Neural cell (in vitro differentiated cells): ENCODE measurements at regions not wholly inside any gene's neighbourhood (a gene's known extent, or its start where the extent isn't known, plus 50 kb on each side); places are given as distances from the start of the nearest gene placed in this dataset.

Experiments
- H2AFZ ChIP-seq: fragments of 200-600, 300-800 bp; sonication (generic), shearing (Covaris generic); 2 replicates; pipeline ENCODE4 v1.6.0; 2014; ENCODE audit warnings: low read depth, mild to moderate bottlenecking, antibody characterized with exemption, low read length, moderate library complexity
- H3F3A ChIP-seq: fragments of 200-600 bp; shearing (Covaris generic); 2 replicates; pipeline ENCODE4 v1.6.1; 2016; ENCODE audit warnings: mild to moderate bottlenecking, moderate library complexity, mixed read lengths, antibody characterized with exemption, low read length; ENCODE audit not compliant: insufficient read depth, poor library complexity, severe bottlenecking
- H3K27ac ChIP-seq: fragments of 200-600, 300-800 bp; sonication (generic), shearing (Covaris generic); 2 replicates; pipeline ENCODE4 v1.5.1; 2014; ENCODE audit warnings: mild to moderate bottlenecking, low read length, moderate library complexity
- H3K27me3 ChIP-seq: fragments of 300-800, 200-600 bp; sonication (generic), shearing (Covaris generic); 2 replicates; pipeline ENCODE4 v1.6.0; 2014; ENCODE audit warnings: mild to moderate bottlenecking, low read depth, low read length, moderate library complexity; ENCODE audit not compliant: insufficient read depth
- H3K36me3 ChIP-seq: fragments of 300-800, 200-600 bp; sonication (generic), shearing (Covaris generic); 2 replicates; pipeline ENCODE4 v1.5.1; 2014; ENCODE audit warnings: mild to moderate bottlenecking, antibody characterized with exemption, low read length, moderate library complexity; ENCODE audit not compliant: insufficient read depth
- H3K4me2 ChIP-seq: fragments of 300-800, 200-600 bp; sonication (generic), shearing (Covaris generic); 2 replicates; pipeline ENCODE4 v1.6.0; 2014; ENCODE audit warnings: mild to moderate bottlenecking, low read length
- H3K4me3 ChIP-seq: fragments of 300-800, 200-600 bp; sonication (generic), shearing (Covaris generic); 2 replicates; pipeline ENCODE4 v1.5.1; 2014; ENCODE audit warnings: mild to moderate bottlenecking, low read length, moderate library complexity
- H3K79me2 ChIP-seq: fragments of 200-600 bp; shearing (Covaris generic); replicated peaks from 2 replicates; pipeline ENCODE4 v1.6.0; 2014; ENCODE audit warnings: mild to moderate bottlenecking, low read length, moderate library complexity; ENCODE audit not compliant: insufficient read depth
- H3K9ac ChIP-seq: fragments of 300-800, 200-600 bp; sonication (generic), shearing (Covaris generic); 2 replicates; pipeline ENCODE4 v1.6.1; 2016; ENCODE audit warnings: mild to moderate bottlenecking, low read length, mixed read lengths
- H3K9me2 ChIP-seq: fragments of 200-600 bp; shearing (Covaris generic); 2 replicates; pipeline ENCODE4 v1.6.1; 2016; ENCODE audit warnings: mild to moderate bottlenecking, low read length, mixed read lengths; ENCODE audit not compliant: insufficient read depth
- H3K9me3 ChIP-seq: fragments of 200-600, 300-800 bp; sonication (generic), shearing (Covaris generic); 2 replicates; pipeline ENCODE4 v1.6.1; 2016; ENCODE audit warnings: mild to moderate bottlenecking, mixed run types, low read length, moderate library complexity, mixed read lengths
- H4K20me1 ChIP-seq: fragments of 200-600 bp; shearing (Covaris generic); 2 replicates; pipeline ENCODE4 v1.6.1; 2016; ENCODE audit warnings: mild to moderate bottlenecking, mixed run types; ENCODE audit not compliant: insufficient read depth
- EP300 ChIP-seq: fragments of 450-650 bp; conservative IDR thresholded peaks from 2 replicates; pipeline ENCODE4 v1.6.1; 2014; ENCODE audit warnings: antibody characterized with exemption, mild to moderate bottlenecking, moderate library complexity; ENCODE audit not compliant: poor library complexity, severe bottlenecking
- EZH2 ChIP-seq: fragments of 200-600, 300-800 bp; shearing (Covaris generic), sonication (generic); IDR thresholded peaks from 2 replicates; pipeline ENCODE4 v1.6.1; 2014; ENCODE audit warnings: antibody characterized with exemption, low read length, borderline replicate concordance, mild to moderate bottlenecking; ENCODE audit not compliant: insufficient read depth, poor library complexity, severe bottlenecking
- MXI1 ChIP-seq: fragments of 450-650 bp; conservative IDR thresholded peaks from 2 replicates; pipeline ENCODE4 v1.6.1; 2014; ENCODE audit warnings: antibody characterized with exemption, mild to moderate bottlenecking; ENCODE audit not compliant: poor library complexity, severe bottlenecking
- POLR2AphosphoS5 ChIP-seq: IDR thresholded peaks from 2 replicates; pipeline ENCODE4 v1.6.1; 2012
- RAD21 ChIP-seq: fragments of 450-650 bp; conservative IDR thresholded peaks from 2 replicates; pipeline ENCODE4 v1.6.1; 2014; ENCODE audit warnings: antibody characterized with exemption, mild to moderate bottlenecking, moderate library complexity
- SMC3 ChIP-seq: fragments of 450-650 bp; conservative IDR thresholded peaks from 2 replicates; pipeline ENCODE4 v1.6.1; 2014; ENCODE audit warnings: antibody characterized with exemption, mild to moderate bottlenecking, moderate library complexity; ENCODE audit not compliant: poor library complexity
- TAF1 ChIP-seq: IDR thresholded peaks from 2 replicates; pipeline ENCODE4 v1.6.1; 2012; ENCODE audit warnings: low read depth
- TF ChIP-seq, protein P1 (sequence below): fragments of 450-650 bp; IDR thresholded peaks from 2 replicates; pipeline ENCODE4 v1.5.1; 2014; ENCODE audit warnings: antibody characterized with exemption, mild to moderate bottlenecking, moderate library complexity; ENCODE audit not compliant: poor library complexity, severe bottlenecking
- TF ChIP-seq, protein P2 (sequence below): IDR thresholded peaks from 2 replicates; pipeline ENCODE4 v1.6.1; 2012; ENCODE audit warnings: borderline replicate concordance

DNA sequence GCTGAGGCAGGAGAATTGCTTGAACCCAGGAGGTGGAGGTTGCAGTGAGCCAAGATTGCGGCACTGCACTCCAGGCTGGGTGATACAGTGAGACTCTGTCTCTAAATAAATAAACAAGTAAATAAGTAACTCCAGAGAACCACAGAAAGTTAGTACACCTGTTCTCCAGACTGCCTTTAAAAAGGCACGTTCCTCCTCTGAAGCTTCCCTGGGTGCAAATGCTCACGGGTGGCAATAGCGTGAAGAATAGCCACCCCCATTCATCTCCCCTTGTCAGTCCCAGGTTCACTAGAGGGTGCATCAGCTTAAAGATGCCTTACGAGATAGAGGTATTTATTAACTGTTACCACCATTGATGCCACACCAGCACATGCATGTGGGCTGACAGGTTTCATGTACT, 64.3 kb upstream of the RTN4 start:
- H3K4me3 ChIP-seq, result no peak overlapping the region
- no peaks in the 10 kb centered on the region for H3K9me2 ChIP-seq
- no peaks in the 10 kb centered on the region for H3F3A ChIP-seq
- H2AFZ ChIP-seq, result no peak overlapping the region
- no peaks in the 10 kb centered on the region for H3K36me3 ChIP-seq
- H4K20me1 ChIP-seq, result no peaks in the 10 kb centered on the region
- TF ChIP-seq RAD21 (no peak), SMC3 (no peak), TAF1 (no peak), MXI1 (no peak), POLR2AphosphoS5 (no peak), EZH2 (no peak), EP300 (no peak)
- TF ChIP-seq, protein P1, sequence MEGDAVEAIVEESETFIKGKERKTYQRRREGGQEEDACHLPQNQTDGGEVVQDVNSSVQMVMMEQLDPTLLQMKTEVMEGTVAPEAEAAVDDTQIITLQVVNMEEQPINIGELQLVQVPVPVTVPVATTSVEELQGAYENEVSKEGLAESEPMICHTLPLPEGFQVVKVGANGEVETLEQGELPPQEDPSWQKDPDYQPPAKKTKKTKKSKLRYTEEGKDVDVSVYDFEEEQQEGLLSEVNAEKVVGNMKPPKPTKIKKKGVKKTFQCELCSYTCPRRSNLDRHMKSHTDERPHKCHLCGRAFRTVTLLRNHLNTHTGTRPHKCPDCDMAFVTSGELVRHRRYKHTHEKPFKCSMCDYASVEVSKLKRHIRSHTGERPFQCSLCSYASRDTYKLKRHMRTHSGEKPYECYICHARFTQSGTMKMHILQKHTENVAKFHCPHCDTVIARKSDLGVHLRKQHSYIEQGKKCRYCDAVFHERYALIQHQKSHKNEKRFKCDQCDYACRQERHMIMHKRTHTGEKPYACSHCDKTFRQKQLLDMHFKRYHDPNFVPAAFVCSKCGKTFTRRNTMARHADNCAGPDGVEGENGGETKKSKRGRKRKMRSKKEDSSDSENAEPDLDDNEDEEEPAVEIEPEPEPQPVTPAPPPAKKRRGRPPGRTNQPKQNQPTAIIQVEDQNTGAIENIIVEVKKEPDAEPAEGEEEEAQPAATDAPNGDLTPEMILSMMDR, result no peak
- no peaks in the 10 kb centered on the region for H3K9me3 ChIP-seq
- no peak overlapping the region for H3K4me2 ChIP-seq
- no peak overlapping the region for H3K9ac ChIP-seq
- no peaks in the 10 kb centered on the region for H3K27me3 ChIP-seq
- no peaks in the 10 kb centered on the region for H3K79me2 ChIP-seq
- no peak overlapping the region for H3K27ac ChIP-seq

- Histone ChIP-seq H3K9me2 (no peaks in the 10 kb centered on the region), H3K36me3 (no peaks in the 10 kb centered on the region), H3F3A (no peaks in the 10 kb centered on the region), H3K79me2 (no peaks in the 10 kb centered on the region), H2AFZ (no peak overlapping the region), H3K4me3 (no peak overlapping the region), H3K27ac (no peak overlapping the region), H3K9ac (no peak overlapping the region), H4K20me1 (no peaks in the 10 kb centered on the region), H3K9me3 (no peaks in the 10 kb centered on the region), H3K4me2 (no peak overlapping the region), H3K27me3 (no peaks in the 10 kb centered on the region)
- TF ChIP-seq EP300 (no peak), TAF1 (no peak)
- TF ChIP-seq, protein P2, sequence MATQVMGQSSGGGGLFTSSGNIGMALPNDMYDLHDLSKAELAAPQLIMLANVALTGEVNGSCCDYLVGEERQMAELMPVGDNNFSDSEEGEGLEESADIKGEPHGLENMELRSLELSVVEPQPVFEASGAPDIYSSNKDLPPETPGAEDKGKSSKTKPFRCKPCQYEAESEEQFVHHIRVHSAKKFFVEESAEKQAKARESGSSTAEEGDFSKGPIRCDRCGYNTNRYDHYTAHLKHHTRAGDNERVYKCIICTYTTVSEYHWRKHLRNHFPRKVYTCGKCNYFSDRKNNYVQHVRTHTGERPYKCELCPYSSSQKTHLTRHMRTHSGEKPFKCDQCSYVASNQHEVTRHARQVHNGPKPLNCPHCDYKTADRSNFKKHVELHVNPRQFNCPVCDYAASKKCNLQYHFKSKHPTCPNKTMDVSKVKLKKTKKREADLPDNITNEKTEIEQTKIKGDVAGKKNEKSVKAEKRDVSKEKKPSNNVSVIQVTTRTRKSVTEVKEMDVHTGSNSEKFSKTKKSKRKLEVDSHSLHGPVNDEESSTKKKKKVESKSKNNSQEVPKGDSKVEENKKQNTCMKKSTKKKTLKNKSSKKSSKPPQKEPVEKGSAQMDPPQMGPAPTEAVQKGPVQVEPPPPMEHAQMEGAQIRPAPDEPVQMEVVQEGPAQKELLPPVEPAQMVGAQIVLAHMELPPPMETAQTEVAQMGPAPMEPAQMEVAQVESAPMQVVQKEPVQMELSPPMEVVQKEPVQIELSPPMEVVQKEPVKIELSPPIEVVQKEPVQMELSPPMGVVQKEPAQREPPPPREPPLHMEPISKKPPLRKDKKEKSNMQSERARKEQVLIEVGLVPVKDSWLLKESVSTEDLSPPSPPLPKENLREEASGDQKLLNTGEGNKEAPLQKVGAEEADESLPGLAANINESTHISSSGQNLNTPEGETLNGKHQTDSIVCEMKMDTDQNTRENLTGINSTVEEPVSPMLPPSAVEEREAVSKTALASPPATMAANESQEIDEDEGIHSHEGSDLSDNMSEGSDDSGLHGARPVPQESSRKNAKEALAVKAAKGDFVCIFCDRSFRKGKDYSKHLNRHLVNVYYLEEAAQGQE, result no peak
These were observed 63.8 kb upstream of the RTN4 start for GRCh38 chr2:55114082-55114481.
